Mononuclear cell (primary cell): ENCODE measurements at regions not wholly inside any gene's neighbourhood (a gene's known extent, or its start where the extent isn't known, plus 50 kb on each side); places are given as distances from the start of the nearest gene placed in this dataset.
"Not testable (repeated sequence)": the region's sequence is repeated elsewhere in the genome, so short reads cannot be mapped to it uniquely, and the experiment has no call there.

Experiments used
- H3K27me3 ChIP-seq: 2 replicates; pipeline ENCODE4 v1.6.0; 2011; ENCODE audit warnings: low read length, control low read depth; ENCODE audit not compliant: insufficient read depth
- H3K4me1 ChIP-seq: 2 replicates; pipeline ENCODE4 v1.5.1; 2011; ENCODE audit warnings: mild to moderate bottlenecking, low read length, control low read depth; ENCODE audit not compliant: insufficient read depth
- H3K4me3 ChIP-seq: 2 replicates; pipeline ENCODE4 v1.5.1; 2011; ENCODE audit warnings: mild to moderate bottlenecking, low read length, moderate library complexity
- H3K9me3 ChIP-seq: 2 replicates; pipeline ENCODE4 v1.5.1; 2011; ENCODE audit warnings: low read depth, mild to moderate bottlenecking, control low read depth, low read length

GRCh38 chr10:108962172-108962571 is 961.1 kb downstream of the XPNPEP1 start:
- H3K4me3 ChIP-seq, result no peak overlapping the region
- H3K9me3 ChIP-seq, result no peaks in the 10 kb centered on the region
- H3K27me3 ChIP-seq, result no peaks in the 10 kb centered on the region
- H3K4me1 ChIP-seq, result no peaks in the 10 kb centered on the region

- no peaks in the 10 kb centered on the region for H3K27me3 ChIP-seq
- H3K9me3 ChIP-seq, result no peaks in the 10 kb centered on the region
- H3K4me3 ChIP-seq, result no peak overlapping the region
- no peaks in the 10 kb centered on the region for H3K4me1 ChIP-seq
Observed at GRCh38 chr10:108957681-108958080, 965.6 kb downstream of the XPNPEP1 start.

GRCh38 chr10:108956149-108956548 is 967.2 kb downstream of the XPNPEP1 start:
- H3K4me1 ChIP-seq, result no peaks in the 10 kb centered on the region
- H3K27me3 ChIP-seq, result no peaks in the 10 kb centered on the region
- no peaks in the 10 kb centered on the region for H3K9me3 ChIP-seq
- no peak overlapping the region for H3K4me3 ChIP-seq

GRCh38 chr10:108920029-108920428 is 1003.3 kb downstream of the XPNPEP1 start:
- H3K4me1 ChIP-seq, H3K9me3 ChIP-seq, H3K4me3 ChIP-seq, H3K27me3 ChIP-seq: not testable (repeated sequence)

- H3K9me3 ChIP-seq, result no peaks in the 10 kb centered on the region
- peaks cover 7% of the 10 kb centered on the region for H3K27me3 ChIP-seq
- H3K4me1 ChIP-seq, result no peaks in the 10 kb centered on the region
- H3K4me3 ChIP-seq, result no peak overlapping the region
Observed at GRCh38 chr10:108913300-108913699, 1010.0 kb downstream of the XPNPEP1 start.

GRCh38 chr10:108911814-108912541 is 1011.3 kb downstream of the XPNPEP1 start:
- peaks cover 7% of the 10 kb centered on the region for H3K27me3 ChIP-seq
- H3K9me3 ChIP-seq, result no peaks in the 10 kb centered on the region
- H3K4me1 ChIP-seq, result no peaks in the 10 kb centered on the region
- H3K4me3 ChIP-seq, result no peak overlapping the region

- Histone ChIP-seq H3K4me3 (no peak overlapping the region), H3K27me3 (peaks cover 7% of the 10 kb centered on the region), H3K9me3 (no peaks in the 10 kb centered on the region), H3K4me1 (no peaks in the 10 kb centered on the region)
Observed at GRCh38 chr10:108908096-108908495, 1015.2 kb downstream of the XPNPEP1 start.

- Histone ChIP-seq H3K9me3 (no peaks in the 10 kb centered on the region), H3K4me1 (no peaks in the 10 kb centered on the region), H3K27me3 (no peaks in the 10 kb centered on the region), H3K4me3 (no peak overlapping the region)
Observed at GRCh38 chr10:108905821-108906220, 1017.5 kb downstream of the XPNPEP1 start.

- Histone ChIP-seq H3K4me1 (no peaks in the 10 kb centered on the region), H3K27me3 (no peaks in the 10 kb centered on the region), H3K9me3 (no peaks in the 10 kb centered on the region), H3K4me3 (no peak overlapping the region)
Observed at GRCh38 chr10:108905171-108905570, 1018.1 kb downstream of the XPNPEP1 start.

GRCh38 chr10:108904163-108904838 is 1019.0 kb downstream of the XPNPEP1 start:
- Histone ChIP-seq H3K27me3 (no peaks in the 10 kb centered on the region), H3K4me3 (no peak overlapping the region), H3K9me3 (no peaks in the 10 kb centered on the region), H3K4me1 (no peaks in the 10 kb centered on the region)

GRCh38 chr10:108902619-108903285 is 1020.6 kb downstream of the XPNPEP1 start:
- H3K27me3 ChIP-seq, result no peaks in the 10 kb centered on the region
- H3K9me3 ChIP-seq, result no peaks in the 10 kb centered on the region
- H3K4me3 ChIP-seq, result no peak overlapping the region
- no peaks in the 10 kb centered on the region for H3K4me1 ChIP-seq

- Histone ChIP-seq H3K4me3 (no peak overlapping the region), H3K4me1 (no peaks in the 10 kb centered on the region)
Observed at GRCh38 chr10:108901781-108902618, 1021.3 kb downstream of the XPNPEP1 start.

GRCh38 chr10:108899670-108900069 is 1023.6 kb downstream of the XPNPEP1 start:
- H3K27me3 ChIP-seq, result no peaks in the 10 kb centered on the region
- no peaks in the 10 kb centered on the region for H3K4me1 ChIP-seq
- no peak overlapping the region for H3K4me3 ChIP-seq
- H3K9me3 ChIP-seq, result no peaks in the 10 kb centered on the region

More at GRCh38 chr10:108901781-108902618, 1021.3 kb downstream of the XPNPEP1 start:
- H3K27me3 ChIP-seq, result no peaks in the 10 kb centered on the region
- H3K9me3 ChIP-seq, result no peaks in the 10 kb centered on the region

GRCh38 chr10:108894402-108895301 is 1028.7 kb downstream of the XPNPEP1 start:
- no peak overlapping the region for H3K4me3 ChIP-seq
- no peaks in the 10 kb centered on the region for H3K4me1 ChIP-seq
- H3K27me3 ChIP-seq, result no peaks in the 10 kb centered on the region
- H3K9me3 ChIP-seq, result no peaks in the 10 kb centered on the region
